MCF 10A (cell line): ENCODE measurements at regions not wholly inside any gene's neighbourhood (a gene's known extent, or its start where the extent isn't known, plus 50 kb on each side); places are given as distances from the start of the nearest gene placed in this dataset.

ENCODE experiments used
- BruUV-seq: library from RNA; stranded (reverse); fragments of 400-500 nt; replicated peaks from 2 replicates; lab custom pipeline; 2021; lab: Mats Ljungman, UMichigan
- CTCF ChIA-PET: fragments of 300-600 bp; sonication (Branson Sonifier 250); formaldehyde crosslinking; extraction: SDS; loops from one replicate; lab custom pipeline; 2021; ENCODE audit warnings: antibody characterized with exemption, inconsistent platforms; lab: Yijun Ruan, JAX
- POLR2A ChIA-PET: fragments of 300-600, 350-650 bp; sonication (Branson Sonifier 250); formaldehyde crosslinking; extraction: SDS; loops from one replicate; lab custom pipeline; 2020; ENCODE audit warnings: antibody characterized with exemption, inconsistent platforms; lab: Yijun Ruan, JAX
- DNase-seq: peaks from one replicate; pipeline ENCODE4 v3.0.0-alpha.2; 2018; ENCODE audit not compliant: unreplicated experiment
- H3K27ac Mint-ChIP-seq: one replicate; pipeline ENCODE4 v1.8.0; 2022; ENCODE audit warnings: mild to moderate bottlenecking, low read depth, mixed read lengths; ENCODE audit not compliant: unreplicated experiment
- H3K27me3 Mint-ChIP-seq: one replicate; pipeline ENCODE4 v1.8.0; 2022; ENCODE audit warnings: mixed read lengths; ENCODE audit not compliant: insufficient read depth, unreplicated experiment
- H3K36me3 Mint-ChIP-seq: one replicate; pipeline ENCODE4 v1.8.0; 2022; ENCODE audit warnings: mild to moderate bottlenecking, moderate library complexity, mixed read lengths; ENCODE audit not compliant: insufficient read depth, unreplicated experiment
- H3K4me1 Mint-ChIP-seq: one replicate; pipeline ENCODE4 v1.8.0; 2022; ENCODE audit warnings: mixed read lengths; ENCODE audit not compliant: insufficient read depth, unreplicated experiment
- H3K4me3 Mint-ChIP-seq: one replicate; pipeline ENCODE4 v1.8.0; 2022; ENCODE audit warnings: mild to moderate bottlenecking, moderate library complexity, mixed read lengths; ENCODE audit not compliant: unreplicated experiment
- H3K9me3 Mint-ChIP-seq: one replicate; pipeline ENCODE4 v1.8.0; 2022; ENCODE audit warnings: mixed read lengths; ENCODE audit not compliant: unreplicated experiment
- CTCF ChIP-seq: fragments of 200-600 bp; IDR thresholded peaks from one replicate; pipeline ENCODE4 v1.8.0; 2022; ENCODE audit warnings: antibody characterized with exemption, mild to moderate bottlenecking; ENCODE audit not compliant: unreplicated experiment
- intact Hi-C: fragments of 100-400 bp; cut with micrococcal nuclease; formaldehyde crosslinking; loops from 2 replicates; pipeline ENCODE4 v1.14.1; 2022

- no peak for DNase-seq
- no peak for TF ChIP-seq CTCF
- H3K36me3 Mint-ChIP-seq = peaks cover 4% of the 10 kb centered on the region
- H3K4me3 Mint-ChIP-seq = no peak overlapping the region
- BruUV-seq = no TSS peak
- no peaks in the 10 kb centered on the region for H3K27me3 Mint-ChIP-seq
- ChIA-PET POLR2A (no interaction called here), CTCF (interaction anchor here (0.5 to 0.7 kb wide), 3 partner anchors 30 to 537 kb away, joined by 3 to 4 read pairs (median 3); no protein-coding TSS in a partner anchor)
- no peak overlapping the region for H3K27ac Mint-ChIP-seq
- intact Hi-C loops = no loop called here
- H3K4me1 Mint-ChIP-seq = no peaks in the 10 kb centered on the region
- H3K9me3 Mint-ChIP-seq = peaks cover 6% of the 10 kb centered on the region
These were observed 109.2 kb upstream of the TRIM24 start for GRCh38 chr7:138350701-138351357.

GRCh38 chr7:138352570-138353461 is 107.2 kb upstream of the TRIM24 start:
- no peak for DNase-seq
- ChIA-PET POLR2A (no interaction called here), CTCF (no interaction called here)
- H3K27me3 Mint-ChIP-seq = no peaks in the 10 kb centered on the region
- TF ChIP-seq CTCF = no peak
- H3K4me3 Mint-ChIP-seq = no peak overlapping the region
- no TSS peak for BruUV-seq
- H3K27ac Mint-ChIP-seq = no peak overlapping the region
- H3K36me3 Mint-ChIP-seq = no peaks in the 10 kb centered on the region
- intact Hi-C loops = no loop called here
- H3K4me1 Mint-ChIP-seq = no peaks in the 10 kb centered on the region
- no peaks in the 10 kb centered on the region for H3K9me3 Mint-ChIP-seq

- TF ChIP-seq CTCF = no peak
- BruUV-seq = no TSS peak
- no peaks in the 10 kb centered on the region for H3K27me3 Mint-ChIP-seq
- no peaks in the 10 kb centered on the region for H3K36me3 Mint-ChIP-seq
- no peak overlapping the region for H3K4me3 Mint-ChIP-seq
- H3K4me1 Mint-ChIP-seq = no peaks in the 10 kb centered on the region
- no peak overlapping the region for H3K27ac Mint-ChIP-seq
- intact Hi-C loops = no loop called here
- ChIA-PET CTCF (interaction anchor here (0.6 to 0.7 kb wide), 3 partner anchors 198 to 619 kb away, joined by 3 read pairs; no protein-coding TSS in a partner anchor), POLR2A (no interaction called here)
- no peaks in the 10 kb centered on the region for H3K9me3 Mint-ChIP-seq
- no peak for DNase-seq
These were observed 106.0 kb upstream of the TRIM24 start for GRCh38 chr7:138354066-138354465.

GRCh38 chr7:138355254-138355653 is 104.8 kb upstream of the TRIM24 start:
- BruUV-seq = no TSS peak
- Mint-ChIP-seq H3K27me3 (no peaks in the 10 kb centered on the region), H3K27ac (no peak overlapping the region), H3K36me3 (no peaks in the 10 kb centered on the region), H3K4me1 (no peaks in the 10 kb centered on the region), H3K9me3 (no peaks in the 10 kb centered on the region), H3K4me3 (no peak overlapping the region)
- ChIA-PET POLR2A (interaction anchor here (0.7 kb wide), 1 partner anchor 24 kb away, joined by 4 read pairs; no protein-coding TSS in a partner anchor), CTCF (interaction anchor here (0.6 to 0.7 kb wide), 3 partner anchors 63 to 720 kb away, joined by 3 to 6 read pairs (median 3); no protein-coding TSS in a partner anchor)
- no peak for TF ChIP-seq CTCF
- intact Hi-C loops = no loop called here
- no peak for DNase-seq
